Transverse colon (tissue), 3 donors: ENCODE measurements at regions not wholly inside any gene's neighbourhood (a gene's known extent, or its start where the extent isn't known, plus 50 kb on each side); places are given as distances from the start of the nearest gene placed in this dataset.

Experiments used
- POLR2A ChIP-seq: fragments of 450-650 bp; IDR thresholded peaks from one replicate; pipeline ENCODE4 v1.6.1; 2016; ENCODE audit warnings: antibody characterized with exemption, mild to moderate bottlenecking, moderate library complexity
- TF ChIP-seq, protein P1 (sequence below), 5 experiments: fragments of 200-600 bp in 3 of 5; fragments of 450-650 bp in 2 of 5; sonication (generic) in 3 of 5; IDR thresholded peaks; 1 replicate in 2 of 5; 2 replicates in 3 of 5; pipeline ENCODE4 v1.5.1; 2016 to 2017; ENCODE audit warnings: antibody characterized with exemption in 5 of 5, inconsistent platforms in 3 of 5, mild to moderate bottlenecking in 2 of 5, moderate library complexity in 1 of 5

DNA sequence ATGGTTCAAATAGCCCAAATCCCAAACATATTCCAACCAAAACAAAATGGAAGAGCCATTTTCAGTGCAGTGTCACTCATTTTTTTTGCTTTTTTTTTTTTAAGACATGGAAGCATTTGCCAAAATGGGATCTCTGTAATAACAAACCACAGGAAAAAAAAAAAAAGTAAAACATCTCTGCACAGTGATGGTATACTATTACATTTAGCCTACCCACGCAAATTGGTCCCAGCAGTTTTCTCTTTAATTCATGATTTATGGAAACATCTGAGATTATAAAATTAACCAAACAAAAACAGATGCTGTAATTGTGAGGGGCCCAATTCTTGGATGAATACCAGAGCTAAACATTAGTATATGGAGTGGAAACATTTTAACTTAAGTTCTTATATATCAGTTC, 566.6 kb downstream of the ZNF608 start:
- no peak for TF ChIP-seq POLR2A
- TF ChIP-seq, protein P1, sequence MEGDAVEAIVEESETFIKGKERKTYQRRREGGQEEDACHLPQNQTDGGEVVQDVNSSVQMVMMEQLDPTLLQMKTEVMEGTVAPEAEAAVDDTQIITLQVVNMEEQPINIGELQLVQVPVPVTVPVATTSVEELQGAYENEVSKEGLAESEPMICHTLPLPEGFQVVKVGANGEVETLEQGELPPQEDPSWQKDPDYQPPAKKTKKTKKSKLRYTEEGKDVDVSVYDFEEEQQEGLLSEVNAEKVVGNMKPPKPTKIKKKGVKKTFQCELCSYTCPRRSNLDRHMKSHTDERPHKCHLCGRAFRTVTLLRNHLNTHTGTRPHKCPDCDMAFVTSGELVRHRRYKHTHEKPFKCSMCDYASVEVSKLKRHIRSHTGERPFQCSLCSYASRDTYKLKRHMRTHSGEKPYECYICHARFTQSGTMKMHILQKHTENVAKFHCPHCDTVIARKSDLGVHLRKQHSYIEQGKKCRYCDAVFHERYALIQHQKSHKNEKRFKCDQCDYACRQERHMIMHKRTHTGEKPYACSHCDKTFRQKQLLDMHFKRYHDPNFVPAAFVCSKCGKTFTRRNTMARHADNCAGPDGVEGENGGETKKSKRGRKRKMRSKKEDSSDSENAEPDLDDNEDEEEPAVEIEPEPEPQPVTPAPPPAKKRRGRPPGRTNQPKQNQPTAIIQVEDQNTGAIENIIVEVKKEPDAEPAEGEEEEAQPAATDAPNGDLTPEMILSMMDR (IDR thresholded peaks at IDR 0.05): no peak
